Islet precursor cell (in vitro differentiated cells): ENCODE measurements at regions not wholly inside any gene's neighbourhood (a gene's known extent, or its start where the extent isn't known, plus 50 kb on each side); places are given as distances from the start of the nearest gene placed in this dataset.

Source experiments
- DNase-seq: peaks from one replicate; pipeline ENCODE4 v3.0.0-alpha.2; 2018

DNA sequence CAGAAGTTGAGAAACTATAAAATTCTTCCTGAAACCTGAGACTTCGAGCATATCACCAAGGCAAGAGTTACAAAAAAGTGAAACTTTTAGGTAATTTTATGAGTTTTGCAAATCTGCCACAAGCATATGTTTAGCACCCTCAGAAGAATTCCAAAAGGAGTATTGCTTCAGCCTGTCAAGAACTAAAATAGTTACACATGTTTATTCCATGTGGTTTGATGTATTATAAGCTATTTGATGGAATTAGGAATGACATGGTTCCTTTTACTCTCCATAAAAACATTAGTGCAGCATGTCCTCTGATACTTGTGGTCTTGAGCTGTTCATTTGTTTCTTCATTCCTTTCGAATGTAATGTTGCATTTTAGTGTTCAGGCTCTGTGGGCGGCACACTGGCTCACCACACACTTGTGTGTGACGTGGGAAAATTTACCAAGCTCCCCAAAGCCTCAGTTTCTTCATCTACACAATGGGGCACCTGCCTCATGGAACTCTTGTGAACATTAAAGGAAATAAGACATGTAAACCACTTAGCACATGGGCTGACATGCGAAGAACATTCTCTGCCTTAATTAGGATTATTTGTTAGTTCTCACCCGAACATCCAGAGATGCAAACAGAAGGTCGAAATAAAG, 204.2 kb upstream of the FOXF1 start:
- DNase-seq: no peak

DNA sequence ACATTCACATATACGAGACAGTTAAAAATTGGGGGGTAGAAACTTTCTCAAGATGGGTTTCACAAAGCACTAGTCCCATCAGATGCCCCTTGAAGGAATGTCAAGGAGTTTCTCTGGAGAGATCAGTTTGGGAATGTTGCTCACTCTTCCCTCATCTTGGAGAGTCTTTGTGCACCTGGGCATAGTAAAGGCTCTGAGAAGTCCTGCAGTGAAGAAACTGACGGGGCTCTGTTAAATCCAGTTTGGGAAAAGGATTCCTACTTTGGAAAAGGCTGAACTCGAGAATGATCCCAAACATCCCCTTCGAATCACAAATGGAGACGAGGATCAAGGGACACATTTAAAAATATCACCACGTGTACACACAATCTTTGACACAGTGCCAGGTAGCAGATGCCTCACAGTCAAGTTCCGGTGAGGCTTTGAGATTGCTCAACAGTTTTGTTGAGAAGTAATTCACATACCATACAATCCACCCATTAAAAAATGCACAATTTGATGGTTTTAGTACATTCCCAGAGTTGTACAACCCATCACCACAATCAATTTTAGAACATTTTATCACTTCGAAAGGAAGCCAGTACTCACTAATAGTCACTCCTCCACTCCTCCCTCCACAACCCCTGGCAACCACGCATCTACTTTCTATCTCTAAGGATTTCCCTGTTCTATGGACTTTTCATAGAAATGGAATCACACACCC, 203.4 kb upstream of the FOXF1 start:
- DNase-seq: no peak

DNA sequence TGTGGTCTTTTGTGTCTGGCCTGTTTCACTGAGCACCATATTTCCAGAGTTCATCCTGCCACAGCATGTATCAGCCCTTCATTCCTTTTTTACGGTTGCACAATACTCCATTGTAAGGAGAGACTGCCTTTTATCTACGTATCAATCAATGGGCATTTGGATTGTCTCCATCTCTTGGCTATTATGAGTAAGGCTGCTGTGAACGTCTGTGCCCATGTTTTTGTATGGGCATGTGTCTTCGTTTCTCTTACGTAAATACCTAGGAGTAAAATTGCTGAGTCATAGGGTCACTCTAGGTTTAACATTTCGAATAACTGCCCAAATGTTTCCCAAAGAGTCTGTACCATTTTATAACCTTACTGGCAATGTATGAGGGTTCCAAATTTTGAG, 202.8 kb upstream of the FOXF1 start:
- no peak for DNase-seq

DNA sequence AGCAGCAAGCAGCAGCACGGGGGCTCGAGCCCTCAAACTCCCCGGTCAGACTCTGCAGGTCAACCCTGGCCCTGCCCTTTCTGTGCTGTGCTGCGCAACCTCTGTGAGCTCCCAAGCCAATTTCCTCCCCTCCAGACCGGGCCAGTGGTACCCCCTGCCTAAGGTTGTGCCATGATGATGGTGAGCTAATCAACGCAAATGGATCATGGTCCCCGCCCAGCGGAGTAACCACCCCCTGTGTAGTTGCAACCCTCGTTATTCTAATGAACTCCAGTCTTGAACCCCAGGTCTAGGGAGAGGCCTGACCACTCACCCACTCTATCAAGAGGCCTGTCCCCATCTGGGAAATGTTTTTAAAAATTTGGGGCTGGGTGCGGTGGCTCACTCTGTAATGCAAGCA, 201.8 kb upstream of the FOXF1 start:
- DNase-seq: no peak

DNA sequence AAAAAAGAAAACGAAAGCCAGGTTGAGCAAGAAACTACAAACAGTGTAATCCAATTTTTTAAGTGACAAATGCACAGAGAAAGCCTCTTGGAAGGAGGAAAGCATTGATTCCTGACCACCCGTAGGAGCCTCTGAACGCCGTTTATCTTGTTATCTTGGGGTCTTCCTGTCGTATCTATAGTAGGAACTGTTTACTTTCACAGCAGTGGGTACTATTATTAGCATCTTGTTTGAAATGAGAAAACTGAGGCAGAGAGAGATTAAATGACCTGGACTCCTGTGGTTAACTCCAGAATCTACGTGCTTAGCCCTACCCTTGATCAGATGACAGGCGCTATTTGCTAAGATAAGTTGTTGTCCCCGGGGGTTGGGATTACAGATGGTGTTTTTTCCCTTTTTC, 196.7 kb upstream of the FOXF1 start:
- DNase-seq: no peak

DNA sequence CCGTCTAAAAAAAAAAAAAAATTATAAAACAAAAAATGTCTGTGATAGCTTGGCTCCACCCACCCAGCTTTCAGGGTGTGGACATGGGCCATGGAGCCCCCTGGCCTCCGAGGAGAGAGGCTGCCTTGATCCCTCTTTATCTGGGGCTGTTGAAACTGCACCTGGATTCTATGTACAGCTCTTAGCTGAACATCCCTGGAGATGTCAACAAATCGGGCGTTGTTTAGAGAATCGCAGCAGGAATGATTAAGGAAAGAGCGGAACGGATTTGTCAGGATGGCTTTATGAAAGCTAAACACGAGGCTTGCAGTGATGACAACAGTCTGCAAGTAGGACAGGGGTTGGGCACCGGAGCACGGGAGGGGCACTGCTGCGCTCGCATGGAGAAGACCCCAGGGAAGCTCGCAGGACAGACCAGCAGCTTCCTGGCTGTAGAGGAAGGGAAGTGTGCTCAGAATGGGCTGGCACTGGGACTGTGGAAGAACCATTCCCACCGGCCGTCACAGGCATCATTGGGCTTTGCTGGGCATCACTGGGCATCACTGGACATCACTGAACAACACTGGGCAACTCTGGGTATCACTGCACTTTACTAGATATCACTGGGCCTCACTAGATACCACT, 195.8 kb upstream of the FOXF1 start:
- no peak for DNase-seq

DNA sequence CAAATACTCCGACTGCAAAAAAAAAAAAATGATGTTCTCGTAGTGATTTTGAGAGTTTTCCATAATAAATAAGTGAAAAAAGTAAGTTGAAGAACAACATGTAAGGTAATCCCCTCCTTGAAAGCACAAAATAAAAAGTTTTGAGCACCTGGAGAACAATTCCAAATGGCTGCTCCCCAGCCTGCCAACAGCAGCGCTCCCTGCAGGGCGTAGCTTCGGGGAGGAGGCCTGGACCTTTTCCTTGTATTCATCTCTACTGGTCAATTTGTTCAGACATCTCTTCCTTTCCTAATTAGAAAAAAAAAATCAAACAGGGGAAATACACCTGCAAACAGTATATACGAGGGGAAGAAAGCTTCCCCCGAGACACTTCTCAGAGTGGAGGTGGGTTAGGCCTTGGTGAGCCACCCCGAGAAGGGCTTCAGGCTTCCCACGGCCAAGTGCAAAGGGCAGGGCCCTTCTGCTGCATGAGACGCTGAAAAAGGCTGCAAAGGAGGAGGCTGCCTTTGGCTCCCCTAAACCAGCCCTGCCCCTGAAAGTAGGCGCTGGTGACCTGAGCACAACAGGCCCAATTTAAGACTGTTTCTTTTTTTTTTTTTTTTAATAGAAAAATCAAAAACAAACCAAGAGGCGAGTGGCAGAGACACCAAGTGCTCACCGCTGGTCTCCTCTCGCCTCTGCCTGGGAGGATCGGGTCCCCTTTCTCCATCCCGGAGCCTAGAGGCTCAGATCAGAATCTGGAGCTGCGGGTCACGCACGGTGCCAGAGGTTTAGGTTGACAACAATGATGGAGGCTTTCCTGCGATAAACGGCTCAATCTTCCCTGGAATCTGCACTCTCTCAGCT, 193.1 kb upstream of the FOXF1 start:
- no peak for DNase-seq

DNA sequence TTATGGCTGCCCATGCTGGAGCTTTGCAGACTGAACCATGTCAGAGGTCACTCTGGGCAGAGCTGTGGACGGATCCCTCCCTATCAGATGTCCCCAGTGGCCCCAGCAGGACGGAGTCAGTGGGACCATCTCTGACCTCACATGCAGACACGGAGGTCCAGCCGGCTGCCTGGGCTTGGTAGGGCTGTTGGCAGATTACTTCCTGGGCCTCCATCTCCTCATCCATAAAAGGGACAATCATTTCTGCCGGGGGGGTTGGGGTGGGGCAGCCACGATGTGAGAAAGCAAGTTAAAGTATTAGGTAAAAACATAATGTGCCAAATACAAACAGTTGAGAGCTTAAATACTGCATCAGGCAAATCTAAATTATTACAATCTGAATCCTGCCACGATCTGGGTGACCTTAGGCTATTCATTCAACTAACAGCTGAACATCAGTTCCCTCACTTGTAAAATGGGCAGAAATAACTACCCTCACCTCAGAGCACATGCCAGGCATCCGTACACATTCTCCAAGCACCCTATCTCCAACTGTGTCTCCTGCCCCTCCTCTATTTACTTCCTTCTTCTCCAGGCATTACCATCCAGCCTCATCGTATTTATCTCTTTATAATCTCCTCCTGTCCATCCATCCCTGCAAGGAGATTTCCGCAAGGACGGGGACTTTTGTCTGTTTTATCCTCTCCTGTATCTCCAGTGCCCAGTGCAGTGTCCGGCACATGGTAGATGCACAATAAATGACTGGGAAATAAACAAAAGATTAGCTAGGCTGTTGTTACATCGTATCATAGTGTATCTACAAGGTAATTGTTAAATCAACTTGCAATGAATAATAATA, 192.3 kb upstream of the FOXF1 start:
- DNase-seq: no peak

DNA sequence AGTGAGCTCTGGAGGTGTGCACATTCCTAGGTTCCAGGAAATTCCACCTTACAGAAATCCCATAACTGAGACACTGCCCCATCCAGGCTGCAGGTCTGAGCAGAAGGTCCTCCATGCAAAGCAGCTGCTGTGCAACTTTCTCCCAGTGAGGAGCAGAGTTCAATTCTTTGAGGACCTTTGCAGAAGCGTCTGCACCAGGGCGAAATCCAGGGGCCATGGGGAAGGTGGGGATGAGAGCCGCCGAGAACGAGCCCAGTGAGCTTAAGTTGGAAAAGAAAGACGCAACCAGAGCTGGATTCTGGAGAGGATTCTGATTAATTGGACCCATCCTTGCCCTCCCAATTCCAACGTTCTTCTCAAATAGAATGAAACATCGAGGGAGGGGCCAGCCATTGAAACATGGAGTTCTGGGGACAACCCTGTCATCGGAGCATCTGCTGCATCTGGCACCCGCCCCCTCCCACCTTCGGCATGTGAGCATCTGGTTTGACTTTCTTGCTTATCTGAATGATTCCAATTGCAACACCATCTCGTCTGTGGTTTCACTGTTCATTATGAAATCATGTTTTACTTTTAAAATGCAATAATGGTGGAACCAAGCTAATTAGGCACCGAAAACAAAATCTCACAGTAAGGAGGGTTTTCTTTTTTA, 190.6 kb upstream of the FOXF1 start:
- no peak for DNase-seq

DNA sequence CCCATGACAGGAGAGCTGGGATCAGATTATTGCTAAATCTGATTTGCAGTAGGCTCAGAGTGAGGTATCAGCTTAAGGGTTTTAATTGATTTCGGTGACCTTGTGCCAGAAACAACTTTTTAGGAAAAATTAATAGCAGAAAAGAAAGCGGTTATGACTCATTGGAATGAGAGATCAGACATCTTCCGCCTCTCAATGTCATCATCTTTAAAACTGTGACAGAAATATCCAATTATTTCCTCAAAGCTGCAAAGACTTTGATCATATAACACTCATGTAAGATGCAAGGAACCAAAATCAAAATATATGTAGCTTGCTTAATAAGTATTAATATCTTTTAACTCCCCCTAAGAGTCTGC, 190.1 kb upstream of the FOXF1 start:
- DNase-seq: no peak

DNA sequence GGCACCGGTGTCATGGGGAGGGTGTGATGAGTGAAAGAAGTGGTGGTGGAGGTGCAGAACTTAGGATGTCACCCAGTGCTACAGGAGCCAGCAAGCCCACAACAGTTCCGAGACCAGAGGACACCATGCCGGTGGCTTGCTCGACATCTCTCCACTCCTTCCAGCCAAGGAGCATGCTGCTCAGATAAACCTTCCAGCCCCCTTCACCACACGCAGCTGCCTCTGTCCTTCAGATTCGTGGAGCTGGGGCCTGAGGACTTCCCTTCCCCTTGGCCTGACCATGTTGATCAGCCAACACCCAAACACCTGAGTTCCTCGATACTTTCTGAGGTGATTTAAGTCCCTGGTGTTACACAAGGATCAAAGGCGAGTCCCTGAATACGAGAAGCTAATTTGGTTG, 188.8 kb upstream of the FOXF1 start:
- DNase-seq: no peak

DNA sequence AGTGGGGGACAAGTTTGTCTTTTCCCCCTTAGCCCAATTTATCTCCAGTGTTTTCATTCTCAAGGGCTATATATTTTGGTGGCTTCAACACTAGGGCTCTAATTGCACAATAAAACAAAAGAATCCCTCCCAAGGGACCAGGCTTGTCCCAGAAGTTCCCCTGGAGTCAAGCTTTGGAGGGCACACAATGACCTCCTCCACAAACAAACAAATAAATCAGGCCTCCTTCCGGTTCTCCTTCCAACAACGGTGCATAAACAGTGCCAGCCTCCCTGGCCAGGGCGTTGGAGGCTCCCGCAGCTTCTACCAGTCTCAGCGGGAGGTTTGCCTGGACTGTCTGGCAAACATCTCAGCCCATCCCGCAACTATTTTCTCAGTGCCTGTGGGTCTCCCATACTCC, 188.0 kb upstream of the FOXF1 start:
- DNase-seq: no peak

DNA sequence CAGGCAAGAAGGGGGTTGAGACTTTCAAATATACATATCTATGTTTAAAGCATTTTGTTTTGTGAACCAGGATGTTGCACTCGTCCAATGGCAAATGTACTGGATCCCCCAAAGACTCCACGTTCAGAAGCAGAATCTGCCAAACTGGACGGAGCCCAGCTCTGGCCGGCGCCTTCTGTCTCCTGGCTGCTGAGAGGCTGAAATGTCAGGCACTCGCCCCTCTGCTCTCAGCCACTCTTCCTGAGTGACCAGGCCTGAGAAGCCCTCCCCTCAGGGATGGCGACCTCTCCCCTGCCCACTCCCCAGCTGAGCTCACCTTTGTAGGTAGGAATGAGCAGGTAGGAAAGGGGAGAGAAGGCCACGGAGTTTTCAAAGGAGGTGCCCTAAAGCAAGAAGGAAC, 187.5 kb upstream of the FOXF1 start:
- DNase-seq: no peak

DNA sequence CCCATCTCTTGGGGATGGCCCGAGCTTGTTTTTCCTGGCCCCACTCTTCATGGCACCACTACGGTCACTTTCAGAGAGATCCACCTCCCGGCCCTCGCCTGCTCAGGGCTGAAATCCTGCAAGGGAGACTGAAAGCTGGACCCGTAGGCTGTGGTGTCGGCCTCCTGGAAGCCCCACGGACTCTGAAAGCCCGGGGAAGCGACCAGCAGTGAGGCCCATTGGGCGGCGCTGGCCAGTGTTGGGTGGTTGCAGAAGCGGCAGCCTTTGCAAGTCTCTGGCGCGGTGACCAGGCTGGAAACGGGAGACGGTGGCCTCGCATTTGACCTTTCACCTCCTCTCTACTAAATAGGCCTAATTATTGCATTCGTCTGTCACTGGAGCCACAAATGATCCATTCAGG, 186.0 kb upstream of the FOXF1 start:
- DNase-seq: no peak

DNA sequence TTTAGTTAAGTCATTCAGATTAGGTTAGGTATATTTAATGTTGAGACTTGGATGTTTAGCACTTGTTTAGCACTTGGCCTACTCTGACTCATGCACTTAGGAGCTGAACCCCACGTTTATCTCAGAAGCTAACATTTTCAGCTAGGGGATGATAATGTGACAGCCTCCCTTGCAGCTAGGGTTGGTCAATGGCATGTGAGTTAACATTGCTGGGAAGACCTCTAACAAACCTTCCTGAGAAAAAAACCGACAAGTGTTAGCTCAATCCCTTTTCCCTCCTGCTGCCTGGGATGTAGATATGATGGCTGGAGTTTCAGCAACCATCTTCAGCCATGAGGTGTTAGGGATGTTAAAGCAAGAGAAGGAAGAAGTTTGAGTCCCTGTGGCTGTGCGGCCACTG, 185.0 kb upstream of the FOXF1 start:
- DNase-seq: no peak

DNA sequence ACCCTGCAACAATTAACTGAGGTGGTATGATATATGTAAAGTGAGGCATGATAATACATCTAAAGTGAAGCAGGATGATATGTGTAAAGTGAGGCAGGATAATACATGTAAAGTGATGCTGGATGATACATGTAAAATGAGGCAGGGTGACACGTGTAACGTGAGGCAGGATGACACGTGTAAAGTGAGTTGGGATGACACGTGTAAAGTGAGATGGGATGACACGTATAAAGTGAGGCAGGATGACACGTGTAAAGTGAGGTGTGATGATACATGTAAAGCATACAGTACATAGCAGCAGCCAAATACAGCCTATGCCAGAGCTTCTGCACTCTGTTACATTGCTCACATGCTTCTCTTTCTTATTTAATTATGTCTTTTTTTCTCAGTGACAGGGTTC, 184.4 kb upstream of the FOXF1 start:
- DNase-seq: no peak

DNA sequence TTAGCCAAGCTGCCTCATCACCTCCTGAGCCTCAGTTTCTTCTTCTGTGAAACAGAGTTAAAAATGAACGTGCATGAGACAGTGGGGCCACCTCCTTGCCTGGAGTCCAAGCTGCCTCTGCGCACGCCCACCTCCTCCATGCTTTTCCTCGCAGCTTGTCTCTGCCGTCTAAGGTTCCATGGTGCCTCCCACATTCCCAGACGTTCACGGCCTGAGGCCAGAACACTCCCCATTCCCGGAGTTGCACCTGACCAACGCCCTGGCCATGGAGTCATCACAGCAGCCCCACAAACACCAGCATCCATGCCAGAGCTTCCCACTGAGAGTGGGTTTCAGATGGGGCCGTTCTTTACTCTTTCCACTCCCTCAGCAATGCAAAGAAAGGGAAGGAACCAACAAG, 183.0 kb upstream of the FOXF1 start:
- DNase-seq: no peak

DNA sequence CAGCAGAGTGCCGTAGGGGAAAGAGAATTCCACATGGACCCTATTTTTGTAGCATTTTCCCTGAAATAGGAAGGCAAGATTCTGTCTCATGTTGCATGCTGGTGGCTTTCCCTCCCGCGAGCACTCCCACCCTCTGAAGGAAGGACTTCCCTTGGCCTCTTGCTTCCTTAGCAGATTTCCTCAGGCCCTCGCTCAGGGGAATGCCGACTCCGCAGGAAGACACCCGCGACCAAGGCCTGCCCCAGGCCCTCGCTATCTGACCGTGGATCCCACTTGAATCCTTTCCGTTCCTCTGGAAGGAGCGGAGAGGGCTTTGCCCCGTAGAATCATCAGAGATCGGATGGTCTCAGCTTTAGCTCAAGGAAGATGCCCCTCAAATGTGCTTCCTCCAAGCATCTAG, 179.4 kb upstream of the FOXF1 start:
- no peak for DNase-seq

DNA sequence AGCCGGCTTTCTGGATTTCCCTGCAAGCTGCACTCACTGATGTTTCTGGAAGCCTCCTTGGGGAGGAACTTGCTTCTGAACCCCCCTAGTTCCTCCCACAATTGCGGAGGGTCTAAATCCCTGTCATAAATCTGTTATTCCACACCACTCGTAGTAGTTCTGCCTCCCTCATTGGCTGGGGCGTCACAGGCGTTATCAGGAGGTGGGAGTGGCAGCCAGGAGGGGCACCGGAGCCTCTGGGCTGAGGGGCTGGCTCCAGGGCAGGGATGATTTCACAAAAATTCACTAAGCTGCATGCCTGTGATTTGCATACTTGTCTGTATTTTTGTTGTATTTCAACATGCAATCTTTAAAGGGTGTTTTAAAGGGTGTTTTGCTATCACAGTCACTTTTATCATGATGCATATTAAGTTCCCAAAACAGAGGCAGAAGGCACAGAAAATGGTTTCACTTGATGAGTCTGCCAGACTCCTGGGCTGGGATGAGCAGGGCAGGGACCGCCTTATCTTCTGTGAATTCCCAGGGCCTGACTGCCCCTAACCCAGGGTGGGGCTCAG, 176.2 kb upstream of the FOXF1 start:
- no peak for DNase-seq

DNA sequence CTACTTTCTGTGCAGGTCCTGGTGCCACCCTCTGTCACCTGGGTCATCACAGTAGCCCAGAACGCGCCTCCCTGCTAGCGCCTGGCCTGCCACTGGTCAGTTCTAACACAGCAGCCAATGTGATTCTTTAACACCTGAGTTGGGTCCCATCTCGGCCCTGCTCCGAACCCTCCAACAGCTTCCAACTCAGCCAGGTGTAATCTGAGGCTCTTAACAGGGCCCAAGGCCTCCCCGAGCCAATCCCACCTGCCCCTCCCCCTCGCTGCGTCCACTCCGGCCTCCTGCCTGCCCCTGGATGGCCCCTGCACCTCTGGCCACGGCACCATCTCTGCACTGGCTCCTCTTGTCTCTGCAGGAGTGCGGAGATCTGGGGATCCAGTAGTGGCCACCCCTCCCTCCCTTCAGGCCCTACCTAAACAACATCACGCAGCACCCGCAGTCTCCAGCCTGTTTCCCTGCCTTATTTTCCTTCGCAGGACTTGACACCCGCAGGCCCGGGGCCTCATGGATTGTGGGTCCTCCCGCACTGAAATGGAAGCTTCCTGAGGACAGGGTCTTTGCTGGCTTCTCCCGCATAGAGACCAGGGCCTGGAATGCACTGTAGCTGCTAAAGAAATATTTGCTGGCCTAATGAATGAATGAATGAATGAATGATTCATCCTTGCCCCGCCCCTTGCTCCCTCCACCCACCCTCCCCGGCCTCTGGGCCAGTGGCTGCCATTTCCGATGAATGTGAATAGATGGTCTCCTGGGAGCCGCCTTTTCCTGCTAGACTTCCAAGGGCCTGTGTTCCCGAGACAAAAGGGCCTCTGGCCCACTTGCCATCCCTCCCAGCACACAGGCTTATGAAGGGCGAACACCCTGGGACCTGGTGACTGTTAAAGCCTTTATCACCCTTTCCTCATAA, 174.8 kb upstream of the FOXF1 start:
- no peak for DNase-seq

DNA sequence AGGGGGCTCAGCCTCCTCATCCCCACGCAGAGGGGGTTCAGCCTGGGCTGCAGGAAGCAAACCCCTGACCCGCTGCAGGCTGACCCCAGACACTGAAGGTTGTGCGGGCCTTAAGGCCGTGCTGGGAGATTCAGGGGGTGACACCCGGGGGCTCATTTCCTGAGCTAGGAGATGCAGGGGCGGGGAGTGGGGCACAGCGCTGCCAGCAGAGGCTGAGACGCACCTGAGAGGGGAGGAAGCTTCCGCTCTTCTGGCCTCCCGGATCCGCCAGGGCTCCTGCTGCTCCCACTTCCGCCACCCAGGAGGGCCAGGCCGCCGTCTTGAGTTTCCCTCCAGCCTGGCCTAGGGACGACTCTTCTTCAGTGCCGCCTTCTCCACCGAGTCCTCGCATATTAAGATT, 173.2 kb upstream of the FOXF1 start:
- DNase-seq: no peak
